GM21360 (cell line): ENCODE measurements at regions not wholly inside any gene's neighbourhood (a gene's known extent, or its start where the extent isn't known, plus 50 kb on each side); places are given as distances from the start of the nearest gene placed in this dataset.
"Not testable (repeated sequence)": the region's sequence is repeated elsewhere in the genome, so short reads cannot be mapped to it uniquely, and the experiment has no call there.

Experiments
- ATAC-seq: cut with Tn5 transposase; IDR thresholded peaks from one replicate; pipeline ENCODE4 v1.9.1; 2021; ENCODE audit warnings: mild to moderate bottlenecking, moderate library complexity; ENCODE audit not compliant: unreplicated experiment

- ATAC-seq, result no peak
Observed at GRCh38 chr10:9299966-9300365, 1245.5 kb downstream of the GATA3 start.

- no peak for ATAC-seq
Observed at GRCh38 chr10:9301148-9301547, 1246.7 kb downstream of the GATA3 start.

GRCh38 chr10:9301554-9301953 lies 1247.1 kb downstream of the GATA3 start:
- ATAC-seq, result no peak

GRCh38 chr10:9302140-9302746 lies 1247.8 kb downstream of the GATA3 start:
- ATAC-seq, result no peak

GRCh38 chr10:9305018-9305655 lies 1250.6 kb downstream of the GATA3 start:
- ATAC-seq, result no peak

GRCh38 chr10:9311702-9312499 lies 1257.4 kb downstream of the GATA3 start:
- no peak for ATAC-seq

GRCh38 chr10:9315292-9315691 lies 1260.8 kb downstream of the GATA3 start:
- no peak for ATAC-seq

- ATAC-seq, result no peak
Observed at GRCh38 chr10:9331583-9332008, 1277.1 kb downstream of the GATA3 start.

GRCh38 chr10:9334270-9334669 lies 1279.8 kb downstream of the GATA3 start:
- no peak for ATAC-seq

- no peak for ATAC-seq
Observed at GRCh38 chr10:9339716-9340115, 1285.2 kb downstream of the GATA3 start.

GRCh38 chr10:9342885-9343570 lies 1288.5 kb downstream of the GATA3 start:
- ATAC-seq, result no peak

- ATAC-seq, result not testable (repeated sequence)
Observed at GRCh38 chr10:9347933-9348332, 1293.4 kb downstream of the GATA3 start.

GRCh38 chr10:9357471-9357870 lies 1303.0 kb downstream of the GATA3 start:
- ATAC-seq, result no peak

- ATAC-seq, result no peak
Observed at GRCh38 chr10:9362721-9363120, 1308.2 kb downstream of the GATA3 start.

- ATAC-seq, result no peak
Observed at GRCh38 chr10:9379183-9379582, 1324.7 kb downstream of the GATA3 start.

GRCh38 chr10:9381733-9382532 lies 1327.4 kb downstream of the GATA3 start:
- no peak for ATAC-seq

- no peak for ATAC-seq
Observed at GRCh38 chr10:9382533-9382866, 1328.0 kb downstream of the GATA3 start.

- no peak for ATAC-seq
Observed at GRCh38 chr10:9390516-9390915, 1336.0 kb downstream of the GATA3 start.

- ATAC-seq, result no peak
Observed at GRCh38 chr10:9399275-9399983, 1344.9 kb downstream of the GATA3 start.

GRCh38 chr10:9402067-9402466 lies 1347.6 kb downstream of the GATA3 start:
- ATAC-seq, result not testable (repeated sequence)
